GM12892 (cell line): ENCODE measurements at regions not wholly inside any gene's neighbourhood (a gene's known extent, or its start where the extent isn't known, plus 50 kb on each side); places are given as distances from the start of the nearest gene placed in this dataset.

Source experiments
- DNase-seq: peaks from one replicate; pipeline ENCODE4 v3.0.0; 2011; ENCODE audit not compliant: insufficient read length
- FAIRE-seq: peaks from 2 replicates; lab custom pipeline; 2011; peaks lifted over from hg19 to GRCh38; lab: Jason Lieb, UNC
- POLR2A ChIP-seq: IDR thresholded peaks from 2 replicates; pipeline ENCODE4 v1.6.1; 2011; ENCODE audit warnings: low read depth, low read length, control low read depth
- POLR2AphosphoS5 ChIP-seq: IDR thresholded peaks from 2 replicates; pipeline ENCODE4 v1.6.1; 2011; ENCODE audit warnings: low read depth, low read length, control low read depth
- TAF1 ChIP-seq: IDR thresholded peaks from 2 replicates; pipeline ENCODE4 v1.6.1; 2011; ENCODE audit warnings: low read depth, mild to moderate bottlenecking, control low read depth, low read length, borderline replicate concordance

DNA sequence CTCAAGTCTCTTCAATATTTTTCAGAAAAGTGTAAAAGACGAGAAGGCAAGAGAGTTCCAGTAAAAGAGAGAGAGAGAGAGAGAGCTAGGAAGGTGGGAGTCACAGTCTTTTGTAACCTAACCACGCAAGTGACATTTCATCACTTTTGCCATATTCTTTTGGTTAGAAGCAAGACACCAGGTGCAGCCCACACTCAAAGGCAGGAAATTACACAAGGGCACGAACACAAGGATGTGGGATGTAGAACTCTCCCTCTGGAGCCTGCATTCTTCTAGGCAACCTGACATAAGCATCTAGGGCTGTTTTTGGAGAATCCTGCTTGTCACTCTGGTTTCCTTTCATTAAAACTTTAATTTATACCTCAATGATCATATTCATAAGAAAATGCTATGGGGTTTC lies 1213.1 kb downstream of the DNAJB9 start:
- TF ChIP-seq TAF1 (no peak), POLR2AphosphoS5 (no peak), POLR2A (no peak)
- DNase-seq = no peak
- no peak for FAIRE-seq

DNA sequence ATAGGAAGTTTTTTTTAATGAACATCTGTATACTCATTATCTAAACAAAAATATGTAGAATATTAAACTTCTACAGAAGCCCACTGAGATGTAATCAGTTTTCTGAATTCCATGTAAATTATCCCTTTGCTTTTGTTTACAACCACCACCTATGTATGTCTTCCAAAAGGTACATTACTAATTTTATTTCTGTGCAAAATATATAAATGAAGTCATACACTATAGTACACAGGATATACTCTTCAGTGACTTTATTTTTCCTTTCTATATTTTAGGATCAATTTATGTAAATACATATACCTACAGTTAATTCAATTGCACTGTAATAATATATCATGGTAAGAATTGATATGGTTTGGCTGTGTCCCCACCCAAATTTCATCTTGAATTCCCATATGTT lies 1236.9 kb downstream of the DNAJB9 start:
- DNase-seq (no peak), FAIRE-seq (no peak)
- TF ChIP-seq POLR2A = no peak
- TF ChIP-seq POLR2AphosphoS5 = no peak
- TF ChIP-seq TAF1 = no peak

DNA sequence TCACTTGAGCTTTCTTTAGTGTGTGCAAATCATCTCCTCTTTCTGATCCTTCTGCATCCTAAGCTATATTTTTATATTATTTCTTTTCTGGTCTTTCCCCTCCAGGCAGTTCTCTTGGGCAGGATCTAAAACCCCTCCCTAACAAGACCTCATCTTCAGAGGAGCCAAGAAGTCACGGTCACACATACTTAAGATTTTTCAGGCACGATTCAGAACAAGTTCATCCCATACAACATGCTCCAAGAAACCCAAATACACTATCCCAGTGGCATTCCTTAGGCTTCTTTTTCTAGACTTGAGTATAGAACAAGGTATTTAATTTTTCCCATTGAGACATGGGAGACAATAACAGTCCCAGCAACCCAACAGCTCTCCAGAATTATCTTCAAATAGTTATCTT lies 1251.5 kb downstream of the DNAJB9 start:
- FAIRE-seq = no peak
- TF ChIP-seq POLR2A (no peak), TAF1 (no peak), POLR2AphosphoS5 (no peak)
- no peak for DNase-seq

DNA sequence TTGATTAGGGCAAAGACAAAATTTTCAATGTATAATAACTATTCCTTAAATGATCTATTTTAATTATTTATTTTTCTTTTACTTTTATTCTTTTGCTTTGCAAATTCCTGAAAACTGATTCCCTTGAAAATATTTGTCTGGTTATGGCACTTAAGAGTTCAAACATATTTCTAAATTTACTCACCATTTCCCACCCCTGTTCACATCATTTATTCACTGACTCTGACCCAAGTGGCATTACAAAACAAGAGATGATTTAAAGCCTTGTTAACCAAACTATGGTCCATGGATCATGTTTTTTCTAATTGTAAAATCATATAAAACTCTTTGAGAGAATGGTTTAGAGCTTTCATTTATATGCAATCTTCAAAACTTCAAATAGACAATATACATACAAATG lies 1256.1 kb upstream of the LRRN3 start:
- FAIRE-seq (no peak), DNase-seq (no peak)
- TF ChIP-seq POLR2AphosphoS5 (no peak), POLR2A (no peak), TAF1 (no peak)

DNA sequence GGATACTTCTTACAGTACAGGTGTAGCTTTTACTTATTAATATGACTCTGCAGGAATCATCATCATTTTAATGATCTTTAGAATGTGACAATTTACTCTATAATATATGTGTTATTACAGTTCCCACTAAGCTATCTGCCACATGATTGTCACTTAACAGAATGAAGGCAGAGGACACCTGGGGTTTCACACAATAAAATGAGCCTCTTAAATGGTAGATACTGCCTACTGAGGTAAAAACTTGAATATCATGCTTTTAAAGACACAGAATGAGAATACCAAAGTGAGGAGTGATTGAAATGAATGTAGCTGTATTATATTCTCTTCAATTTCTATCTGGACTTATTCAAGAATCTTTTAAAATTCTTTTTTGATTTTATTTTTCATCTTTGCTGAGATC lies 1255.3 kb upstream of the LRRN3 start:
- DNase-seq (no peak), FAIRE-seq (no peak)
- TF ChIP-seq POLR2A (no peak), POLR2AphosphoS5 (no peak), TAF1 (no peak)

DNA sequence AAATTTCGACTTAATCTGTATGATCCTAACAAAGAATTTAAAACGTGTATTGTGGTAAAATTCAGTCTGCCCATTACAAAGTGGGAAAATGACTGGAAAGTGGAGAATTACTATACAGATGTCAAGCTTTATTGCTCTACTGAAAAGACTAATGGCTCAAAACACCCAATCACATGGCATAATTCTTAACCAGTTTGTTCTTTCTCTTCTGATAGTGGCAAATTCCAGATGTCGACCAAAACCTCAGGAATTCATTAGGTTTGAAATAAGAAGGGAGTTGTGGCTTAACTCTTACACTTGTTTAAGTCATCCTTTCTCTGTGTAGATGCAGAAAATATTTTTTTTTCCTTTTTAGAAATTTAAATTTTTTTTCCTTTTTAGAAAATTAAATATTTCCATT lies 1254.9 kb upstream of the LRRN3 start:
- TF ChIP-seq POLR2A (no peak), POLR2AphosphoS5 (no peak), TAF1 (no peak)
- DNase-seq (no peak), FAIRE-seq (no peak)

DNA sequence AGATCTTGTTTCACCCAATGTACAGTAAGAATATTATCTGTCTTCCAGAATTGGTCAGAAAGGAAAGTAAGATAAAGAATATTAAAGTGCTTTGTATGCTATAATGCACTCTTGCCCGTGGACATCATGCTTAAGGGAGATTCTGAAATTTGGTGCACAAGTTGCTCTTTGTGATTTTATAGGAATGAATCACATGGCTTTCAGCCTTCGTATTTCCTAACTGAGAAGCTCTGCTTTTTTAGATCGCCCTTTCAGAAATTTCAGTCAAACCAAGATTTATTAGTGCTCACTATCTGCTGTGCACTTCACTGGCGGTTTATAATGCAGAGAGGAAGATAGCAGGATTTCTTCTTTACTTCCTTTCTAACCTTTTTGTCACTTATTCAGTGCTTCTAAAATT lies 1248.5 kb upstream of the LRRN3 start:
- DNase-seq (no peak), FAIRE-seq (no peak)
- TF ChIP-seq POLR2A (no peak), POLR2AphosphoS5 (no peak), TAF1 (no peak)

DNA sequence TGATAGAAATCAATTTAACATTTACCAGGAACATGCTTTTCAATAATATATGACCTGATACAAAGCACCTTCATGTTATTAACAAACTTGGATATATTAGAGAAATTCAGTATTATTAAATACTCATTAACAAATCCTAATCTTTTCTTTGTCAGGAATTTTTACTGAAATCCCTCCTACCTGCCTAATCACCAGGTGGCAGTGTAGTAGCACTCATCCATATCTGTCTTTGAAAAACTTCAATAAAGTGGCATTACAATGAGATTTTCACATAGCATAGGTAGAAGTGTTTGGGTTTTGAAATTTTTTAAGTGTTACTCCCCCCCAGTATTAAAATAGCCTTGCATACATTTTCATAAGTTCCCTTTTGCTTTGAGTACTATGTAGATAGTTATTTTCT lies 1246.6 kb upstream of the LRRN3 start:
- DNase-seq (no peak), FAIRE-seq (no peak)
- TF ChIP-seq POLR2AphosphoS5 (no peak), POLR2A (no peak), TAF1 (no peak)

DNA sequence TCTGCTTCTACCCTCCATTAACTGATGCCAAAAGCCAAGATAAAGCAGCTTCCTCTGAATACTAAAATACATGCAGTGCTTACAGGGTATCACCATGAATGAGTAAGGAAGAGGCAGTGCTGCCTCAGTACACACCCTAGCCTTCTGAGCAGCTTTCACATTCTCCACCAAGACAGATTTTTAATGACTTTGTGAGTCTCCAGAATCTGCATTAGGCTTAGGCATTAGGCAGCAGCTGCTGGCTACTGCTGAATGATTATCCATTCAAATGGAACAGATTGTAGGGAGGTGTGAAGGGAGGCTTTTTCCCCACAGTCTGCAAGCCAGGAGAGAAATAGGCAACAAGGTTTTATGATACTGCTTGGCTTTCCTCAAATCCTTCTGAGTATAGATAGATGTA lies 1226.7 kb upstream of the LRRN3 start:
- FAIRE-seq (no peak), DNase-seq (no peak)
- TF ChIP-seq POLR2A (no peak), POLR2AphosphoS5 (no peak), TAF1 (no peak)

DNA sequence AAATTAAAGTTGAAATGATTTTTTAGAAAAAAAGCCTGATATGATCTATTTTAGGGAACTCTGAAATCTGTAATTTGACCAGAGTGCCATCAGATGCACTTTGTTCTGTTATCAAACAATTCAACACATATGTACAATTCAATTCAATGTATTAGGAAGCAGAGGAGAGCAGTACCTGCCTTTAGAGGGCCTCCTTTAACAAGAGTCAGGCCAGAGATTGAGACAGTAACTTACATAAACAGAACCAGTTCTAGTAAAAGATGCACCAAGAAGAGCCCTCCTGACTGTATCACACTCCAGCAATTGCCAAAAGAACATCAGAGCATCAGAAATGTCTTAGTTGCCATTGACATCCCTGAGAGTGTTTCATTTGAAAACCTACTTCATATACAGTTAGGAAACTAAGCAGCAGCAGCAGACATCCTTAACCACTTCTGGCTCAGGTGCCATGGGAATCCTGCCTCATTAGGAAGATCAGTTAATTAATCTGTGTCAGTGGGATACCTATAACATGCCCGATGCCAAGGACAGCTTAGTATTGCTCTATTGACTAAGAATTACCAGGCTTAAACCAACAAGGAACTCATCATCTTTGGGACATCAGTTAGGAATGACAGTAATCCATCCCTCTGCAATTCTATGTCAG lies 1222.6 kb upstream of the LRRN3 start:
- DNase-seq (no peak), FAIRE-seq (no peak)
- no peak for TF ChIP-seq POLR2A
- TF ChIP-seq TAF1 = no peak
- no peak for TF ChIP-seq POLR2AphosphoS5

DNA sequence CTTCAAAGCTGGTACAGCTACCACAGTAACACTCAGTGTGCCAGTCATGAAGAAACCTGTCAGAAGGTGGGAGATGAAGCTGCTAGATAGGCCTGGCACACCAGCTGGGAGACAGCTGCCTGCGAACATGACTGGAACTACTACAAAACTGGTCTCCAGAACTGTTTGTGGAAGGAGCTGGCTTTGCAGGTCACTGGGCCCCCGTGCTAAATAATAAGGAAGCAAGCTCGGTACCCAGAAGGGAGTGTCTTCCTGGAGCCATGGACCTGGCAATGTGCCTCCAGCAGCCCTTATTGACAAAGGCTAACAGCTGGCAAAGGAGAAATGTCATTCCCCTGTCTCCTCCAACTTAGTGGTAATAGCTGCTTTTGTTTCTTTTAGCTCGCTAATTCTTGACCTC lies 1217.6 kb upstream of the LRRN3 start:
- FAIRE-seq (no peak), DNase-seq (no peak)
- TF ChIP-seq TAF1 = no peak
- no peak for TF ChIP-seq POLR2AphosphoS5
- no peak for TF ChIP-seq POLR2A

DNA sequence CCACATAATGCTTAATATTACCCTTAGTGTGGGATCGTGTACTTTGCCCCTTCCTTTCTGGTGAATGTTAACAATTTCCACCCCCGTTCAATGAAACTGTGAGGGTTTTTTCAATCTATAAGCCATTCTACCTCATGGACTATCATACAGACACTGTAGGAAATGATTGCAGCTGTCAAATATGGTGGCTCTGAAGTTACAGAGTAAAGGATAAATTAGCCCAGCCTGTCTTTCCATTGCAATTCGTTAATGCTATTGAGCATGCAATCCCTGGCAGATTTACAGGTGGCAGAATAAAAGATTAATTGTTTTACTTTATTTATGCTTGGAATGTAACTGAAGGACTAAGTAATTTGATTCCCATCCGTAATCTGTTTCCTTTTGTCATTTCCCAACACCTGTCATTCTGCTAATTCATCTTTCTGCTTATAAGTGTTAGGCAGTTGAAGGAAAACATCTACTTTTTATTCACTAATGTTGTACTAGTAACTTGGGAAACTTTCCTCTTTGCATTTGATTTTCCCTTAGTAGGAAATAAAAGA lies 1211.6 kb upstream of the LRRN3 start:
- FAIRE-seq (no peak), DNase-seq (no peak)
- TF ChIP-seq POLR2AphosphoS5 (no peak), TAF1 (no peak), POLR2A (no peak)
